ENCODE measurements at regions not wholly inside any gene's neighbourhood (a gene's known extent, or its start where the extent isn't known, plus 50 kb on each side); places are given as distances from the start of the nearest gene placed in this dataset.
"Not testable (repeated sequence)": the region's sequence is repeated elsewhere in the genome, so short reads cannot be mapped to it uniquely, and the experiment has no call there.

DNA sequence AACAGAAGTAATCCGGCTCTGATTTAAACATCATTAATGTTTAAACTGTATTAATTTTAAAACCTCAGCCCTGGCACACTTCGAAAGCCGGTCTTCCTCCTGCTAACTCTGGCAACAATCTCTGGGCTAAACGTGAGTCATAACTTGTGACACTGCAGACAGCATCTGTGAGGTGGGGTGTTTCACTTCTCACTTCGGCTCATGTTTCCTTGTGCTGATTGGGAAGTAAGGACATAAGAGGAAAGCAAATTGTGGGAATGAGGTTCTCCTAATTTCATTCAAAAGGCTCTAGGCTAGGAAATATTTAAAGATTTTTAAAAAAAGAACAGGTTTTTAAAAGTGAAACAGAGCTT is 139.9 kb upstream of the USP9X start:
- peak; percentile 44 for DNase-seq (ENCODE audit: low read depth)
- H3K4me3 ChIP-seq (ENCODE audit: low read depth, low read length), result no peak overlapping the region
- TF ChIP-seq, protein P1, sequence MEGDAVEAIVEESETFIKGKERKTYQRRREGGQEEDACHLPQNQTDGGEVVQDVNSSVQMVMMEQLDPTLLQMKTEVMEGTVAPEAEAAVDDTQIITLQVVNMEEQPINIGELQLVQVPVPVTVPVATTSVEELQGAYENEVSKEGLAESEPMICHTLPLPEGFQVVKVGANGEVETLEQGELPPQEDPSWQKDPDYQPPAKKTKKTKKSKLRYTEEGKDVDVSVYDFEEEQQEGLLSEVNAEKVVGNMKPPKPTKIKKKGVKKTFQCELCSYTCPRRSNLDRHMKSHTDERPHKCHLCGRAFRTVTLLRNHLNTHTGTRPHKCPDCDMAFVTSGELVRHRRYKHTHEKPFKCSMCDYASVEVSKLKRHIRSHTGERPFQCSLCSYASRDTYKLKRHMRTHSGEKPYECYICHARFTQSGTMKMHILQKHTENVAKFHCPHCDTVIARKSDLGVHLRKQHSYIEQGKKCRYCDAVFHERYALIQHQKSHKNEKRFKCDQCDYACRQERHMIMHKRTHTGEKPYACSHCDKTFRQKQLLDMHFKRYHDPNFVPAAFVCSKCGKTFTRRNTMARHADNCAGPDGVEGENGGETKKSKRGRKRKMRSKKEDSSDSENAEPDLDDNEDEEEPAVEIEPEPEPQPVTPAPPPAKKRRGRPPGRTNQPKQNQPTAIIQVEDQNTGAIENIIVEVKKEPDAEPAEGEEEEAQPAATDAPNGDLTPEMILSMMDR (IDR thresholded peaks at IDR 0.05; ENCODE audit: insufficient read depth, low read depth, low read length, missing control alignments), result no peak

DNA sequence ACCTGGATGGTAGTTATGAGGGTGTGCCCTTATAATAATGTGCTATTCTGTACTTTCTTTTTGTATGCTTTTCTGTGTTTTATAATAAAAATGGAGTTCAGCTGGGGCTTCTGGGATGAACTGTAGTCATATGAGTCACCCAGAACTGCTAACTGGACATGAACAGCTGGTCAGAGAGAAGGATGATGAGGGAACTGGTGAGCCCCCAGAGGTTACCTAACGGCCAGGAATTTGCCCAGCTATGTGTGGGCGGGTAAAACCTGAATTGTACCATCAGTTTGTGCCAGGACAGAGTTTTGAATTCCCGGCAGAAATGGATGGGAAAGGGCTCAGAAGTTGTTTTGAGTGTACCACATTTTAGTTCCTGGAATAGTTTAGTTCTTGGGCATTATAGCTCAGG is 138.0 kb upstream of the USP9X start:
- H3K4me3 ChIP-seq (ENCODE audit: low read depth, low read length), result no peak overlapping the region
- no peak for DNase-seq (ENCODE audit: low read depth)
- TF ChIP-seq, protein P1 (IDR thresholded peaks at IDR 0.05; ENCODE audit: insufficient read depth, low read depth, low read length, missing control alignments), result no peak

DNA sequence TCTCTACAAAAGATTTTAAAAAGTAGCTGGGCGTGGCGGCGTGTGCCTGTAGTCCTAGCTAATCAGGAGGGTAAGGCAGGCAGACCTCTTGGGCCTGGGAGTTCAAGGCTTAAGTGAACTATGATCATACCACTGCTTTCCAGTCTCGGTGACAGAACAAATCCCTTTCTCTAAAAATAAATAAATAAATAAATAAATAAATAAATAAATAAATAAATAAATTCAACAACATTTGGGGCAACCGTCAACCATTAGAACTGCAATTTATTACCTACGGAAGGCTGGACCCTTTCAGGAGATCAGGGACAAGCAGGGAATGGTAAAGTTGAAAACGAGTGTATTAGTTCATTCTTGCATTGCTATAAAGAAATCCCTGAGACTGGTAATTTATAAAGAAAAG is 136.2 kb upstream of the USP9X start:
- TF ChIP-seq, protein P1 (IDR thresholded peaks at IDR 0.05; ENCODE audit: insufficient read depth, low read depth, low read length, missing control alignments), result no peak
- no peak for DNase-seq (ENCODE audit: low read depth)
- H3K4me3 ChIP-seq (ENCODE audit: low read depth, low read length), result no peak overlapping the region

DNA sequence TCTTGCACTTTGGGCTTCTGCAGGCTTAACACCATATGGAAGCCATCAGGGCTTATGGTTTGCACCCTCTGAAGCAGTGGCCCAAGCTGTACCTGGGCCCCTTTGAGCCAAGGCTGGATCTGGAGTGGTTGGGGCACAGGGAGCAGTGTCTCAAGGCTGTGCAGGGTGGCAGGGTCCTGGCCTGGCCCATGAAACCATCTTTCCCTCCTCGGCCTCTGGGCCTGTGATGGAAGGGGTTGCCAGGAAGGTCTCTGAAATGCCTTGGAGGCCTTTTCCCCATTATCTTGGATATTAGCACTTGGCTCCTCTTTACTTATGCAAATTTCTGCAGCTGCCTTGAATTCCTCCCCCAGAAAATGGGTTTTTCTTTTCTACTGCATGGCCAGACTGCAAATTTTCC is 134.7 kb upstream of the USP9X start:
- H3K4me3 ChIP-seq (ENCODE audit: low read depth, low read length), result no peak overlapping the region
- no peak for DNase-seq (ENCODE audit: low read depth)
- TF ChIP-seq, protein P1 (IDR thresholded peaks at IDR 0.05; ENCODE audit: insufficient read depth, low read depth, low read length, missing control alignments), result no peak

DNA sequence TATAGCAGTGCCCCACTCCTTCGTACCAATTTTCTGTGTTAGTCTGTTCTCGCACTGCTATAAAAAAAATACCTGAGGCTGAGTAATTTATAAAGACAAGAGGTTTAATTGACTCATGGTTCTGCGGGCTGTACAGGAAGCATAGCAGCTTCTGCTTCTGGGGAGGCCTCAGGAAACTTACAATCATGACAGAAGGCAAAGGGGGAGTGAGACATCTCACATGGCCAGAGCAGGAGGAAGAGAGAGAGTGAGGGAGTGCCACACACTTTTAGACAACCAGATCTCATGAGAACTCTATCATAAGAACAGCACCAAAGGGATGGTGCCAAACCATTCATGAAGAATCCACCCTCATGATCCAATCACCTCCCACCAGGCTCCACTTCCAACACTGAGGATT is 133.8 kb upstream of the USP9X start:
- not testable (repeated sequence) for DNase-seq (ENCODE audit: low read depth); H3K4me3 ChIP-seq (ENCODE audit: low read depth, low read length)

DNA sequence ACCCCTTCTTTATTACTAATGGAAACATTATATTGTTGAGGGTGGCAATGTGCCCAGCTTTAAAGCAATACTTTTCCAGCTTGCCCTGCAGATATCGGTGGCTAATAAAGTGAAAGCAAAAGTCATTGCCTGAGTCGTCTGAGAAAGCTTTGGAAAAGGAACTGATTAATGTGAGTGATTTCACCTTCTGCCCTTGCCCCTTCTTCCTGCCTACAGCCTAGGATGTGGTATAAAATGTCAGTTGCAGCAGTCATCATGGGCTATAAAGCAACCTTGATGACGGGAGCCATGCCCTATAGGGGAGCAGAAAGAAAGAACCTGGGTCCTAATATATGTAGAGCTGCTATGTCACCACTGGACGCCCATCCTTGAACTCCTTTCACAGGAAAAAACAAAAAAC is 132.4 kb upstream of the USP9X start:
- peak overlapping the region; percentile 32 for H3K4me3 ChIP-seq (ENCODE audit: low read depth, low read length)
- TF ChIP-seq, protein P1 (IDR thresholded peaks at IDR 0.05; ENCODE audit: insufficient read depth, low read depth, low read length, missing control alignments), result no peak
- DNase-seq (ENCODE audit: low read depth), result peak; percentile 40

DNA sequence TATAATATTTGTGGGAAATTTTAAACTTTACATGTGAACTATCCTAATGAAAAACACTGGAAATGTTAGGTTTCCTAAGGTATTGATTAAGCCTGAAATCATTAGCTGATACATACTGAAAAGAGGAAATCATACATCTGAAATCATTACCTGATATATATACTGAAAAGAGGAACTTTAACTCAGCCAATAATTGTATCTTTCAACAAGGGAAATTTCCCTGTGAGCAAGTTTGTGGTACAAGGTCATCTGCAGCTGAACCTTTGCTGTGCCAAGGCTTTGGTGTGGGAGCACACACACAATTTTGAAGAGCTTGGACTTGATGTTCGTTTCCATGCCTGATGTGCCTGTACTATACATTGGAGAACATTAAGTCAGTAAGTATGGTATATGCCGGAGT is 131.9 kb upstream of the USP9X start:
- DNase-seq (ENCODE audit: low read depth), result peak; percentile 50
- TF ChIP-seq, protein P1 (IDR thresholded peaks at IDR 0.05; ENCODE audit: insufficient read depth, low read depth, low read length, missing control alignments), result no peak
- H3K4me3 ChIP-seq (ENCODE audit: low read depth, low read length), result peak overlapping the region; percentile 32

DNA sequence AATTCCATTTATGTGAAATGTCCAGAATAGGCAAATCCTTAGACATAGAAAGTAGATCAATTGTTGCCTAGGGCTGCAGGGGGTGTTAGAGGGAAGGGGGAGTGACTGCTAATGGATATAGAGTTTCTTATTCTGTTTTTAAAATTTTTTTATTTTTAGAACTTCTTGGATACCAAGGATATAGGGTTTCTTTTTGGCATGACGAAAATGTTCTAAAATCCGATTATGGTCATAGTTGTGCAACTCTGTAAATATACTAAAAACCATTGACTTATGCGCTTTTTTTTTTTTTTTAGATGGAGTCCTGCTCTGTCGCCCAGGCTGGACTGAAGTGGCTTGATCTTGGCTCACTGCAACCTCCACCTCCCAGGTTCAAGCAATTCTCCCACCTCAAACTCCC is 125.2 kb upstream of the USP9X start:
- TF ChIP-seq, protein P1 (IDR thresholded peaks at IDR 0.05; ENCODE audit: insufficient read depth, low read depth, low read length, missing control alignments), result no peak
- DNase-seq (ENCODE audit: low read depth), result no peak
- no peak overlapping the region for H3K4me3 ChIP-seq (ENCODE audit: low read depth, low read length)
